Esophagus muscularis mucosa (tissue), 4 donors: ENCODE measurements at regions not wholly inside any gene's neighbourhood (a gene's known extent, or its start where the extent isn't known, plus 50 kb on each side); places are given as distances from the start of the nearest gene placed in this dataset.

ENCODE experiments used
- DNase-seq: peaks from one replicate; pipeline ENCODE4 v3.0.0-alpha.2; 2017; ENCODE audit errors: extremely low spot score
- H3K27ac ChIP-seq, 4 donors: fragments of 200-600 bp; sonication (generic); replicated peaks in 1 of 4; 1 replicate in 3 of 4; 2 replicates in 1 of 4; pipeline ENCODE4 v1.5.1; 2016 to 2019; ENCODE audit warnings: mild to moderate bottlenecking in 1 of 4
- H3K27me3 ChIP-seq, 4 donors: fragments of 200-600 bp; sonication (generic); one replicate each; pipeline versions ENCODE4 v1.5.1 to v1.6.0; 2016 to 2019
- H3K36me3 ChIP-seq, 4 donors: fragments of 200-600 bp; sonication (generic); one replicate each; pipeline ENCODE4 v1.5.1; 2016 to 2019
- H3K4me1 ChIP-seq, 4 donors: fragments of 200-600 bp; sonication (generic); one replicate each; pipeline ENCODE4 v1.5.1; 2016 to 2019
- H3K4me3 ChIP-seq, 4 donors: fragments of 200-600 bp; sonication (generic); 1 replicate in 2 of 4; 2 replicates in 2 of 4; pipeline ENCODE4 v1.5.1; 2016 to 2019; ENCODE audit warnings: mild to moderate bottlenecking in 4 of 4, moderate library complexity in 1 of 4
- H3K9me3 ChIP-seq, 4 donors: fragments of 200-600 bp; sonication (generic); 1 replicate in 3 of 4; 2 replicates in 1 of 4; pipeline ENCODE4 v1.5.1; 2016 to 2019
- EP300 ChIP-seq: sonication (generic); formaldehyde crosslinking; IDR thresholded peaks from one replicate; pipeline ENCODE4 v1.6.1; 2017; ENCODE audit warnings: antibody characterized with exemption
- POLR2A ChIP-seq: fragments of 450-650 bp; IDR thresholded peaks from one replicate; pipeline ENCODE4 v1.6.1; 2017; ENCODE audit warnings: antibody characterized with exemption, moderate library complexity, mild to moderate bottlenecking, low read depth
- POLR2AphosphoS5 ChIP-seq, 2 donors: sonication (generic); formaldehyde crosslinking; IDR thresholded peaks; one replicate each; pipeline ENCODE4 v1.6.1; 2017; ENCODE audit warnings: antibody characterized with exemption in 2 of 2
- WGBS: methylation state at CpG from one replicate; pipeline ENCODE4 v1.1.5; 2018; 5-methylcytosine and 5-hydroxymethylcytosine counted together
- intact Hi-C: fragments of 100-400 bp; cut with DNase I; formaldehyde crosslinking; loops from one replicate; pipeline ENCODE4 v1.15.1; 2023
- TF ChIP-seq, protein P1 (sequence below), 3 experiments: fragments of 200-600 bp in 2 of 3; fragments of 450-650 bp in 1 of 3; sonication (generic) in 2 of 3; IDR thresholded peaks; one replicate each; pipeline ENCODE4 v1.5.1; 2017 to 2019; ENCODE audit warnings: antibody characterized with exemption in 3 of 3, mild to moderate bottlenecking in 2 of 3, moderate library complexity in 1 of 3

DNA sequence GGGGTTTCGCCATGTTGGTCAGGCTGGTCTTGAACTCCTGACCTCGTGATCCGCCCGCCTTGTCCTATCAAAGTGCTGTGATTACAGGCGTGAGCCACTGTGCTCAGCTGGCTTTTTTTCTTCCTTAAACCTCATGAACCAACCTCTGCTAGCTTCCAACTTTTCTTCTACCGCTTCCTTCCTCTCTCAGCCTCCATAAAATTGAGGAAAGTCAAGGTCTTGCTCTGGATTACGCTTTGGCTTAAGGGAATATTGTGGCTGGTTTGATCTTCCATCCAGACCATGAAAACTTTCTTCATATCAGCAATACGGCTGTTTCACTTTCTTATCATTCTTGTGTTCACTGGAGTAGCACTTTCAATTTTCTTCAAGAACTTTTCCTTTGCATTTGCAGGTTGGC lies 57.5 kb upstream of the SDK2 start:
- DNase-seq, result no peak
- TF ChIP-seq EP300, result no peak
- TF ChIP-seq, protein P1, sequence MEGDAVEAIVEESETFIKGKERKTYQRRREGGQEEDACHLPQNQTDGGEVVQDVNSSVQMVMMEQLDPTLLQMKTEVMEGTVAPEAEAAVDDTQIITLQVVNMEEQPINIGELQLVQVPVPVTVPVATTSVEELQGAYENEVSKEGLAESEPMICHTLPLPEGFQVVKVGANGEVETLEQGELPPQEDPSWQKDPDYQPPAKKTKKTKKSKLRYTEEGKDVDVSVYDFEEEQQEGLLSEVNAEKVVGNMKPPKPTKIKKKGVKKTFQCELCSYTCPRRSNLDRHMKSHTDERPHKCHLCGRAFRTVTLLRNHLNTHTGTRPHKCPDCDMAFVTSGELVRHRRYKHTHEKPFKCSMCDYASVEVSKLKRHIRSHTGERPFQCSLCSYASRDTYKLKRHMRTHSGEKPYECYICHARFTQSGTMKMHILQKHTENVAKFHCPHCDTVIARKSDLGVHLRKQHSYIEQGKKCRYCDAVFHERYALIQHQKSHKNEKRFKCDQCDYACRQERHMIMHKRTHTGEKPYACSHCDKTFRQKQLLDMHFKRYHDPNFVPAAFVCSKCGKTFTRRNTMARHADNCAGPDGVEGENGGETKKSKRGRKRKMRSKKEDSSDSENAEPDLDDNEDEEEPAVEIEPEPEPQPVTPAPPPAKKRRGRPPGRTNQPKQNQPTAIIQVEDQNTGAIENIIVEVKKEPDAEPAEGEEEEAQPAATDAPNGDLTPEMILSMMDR (IDR thresholded peaks at IDR 0.05), result no peak
- no peak for TF ChIP-seq POLR2AphosphoS5 (IDR thresholded peaks at IDR 0.05)
- no peak for TF ChIP-seq POLR2A
- intact Hi-C loops, result no loop called here
- H3K4me3 ChIP-seq, result no peak overlapping the region
- peaks cover 0 to 64% (median 0%) of the 10 kb centered on the region in 4 donors for H3K27me3 ChIP-seq
- no peaks in the 10 kb centered on the region for H3K4me1 ChIP-seq
- H3K36me3 ChIP-seq, result no peaks in the 10 kb centered on the region
- H3K9me3 ChIP-seq, result no peaks in the 10 kb centered on the region
- H3K27ac ChIP-seq, result no peak overlapping the region
- WGBS, result 89% methylated on average over 8 of the region's 8 CpGs

DNA sequence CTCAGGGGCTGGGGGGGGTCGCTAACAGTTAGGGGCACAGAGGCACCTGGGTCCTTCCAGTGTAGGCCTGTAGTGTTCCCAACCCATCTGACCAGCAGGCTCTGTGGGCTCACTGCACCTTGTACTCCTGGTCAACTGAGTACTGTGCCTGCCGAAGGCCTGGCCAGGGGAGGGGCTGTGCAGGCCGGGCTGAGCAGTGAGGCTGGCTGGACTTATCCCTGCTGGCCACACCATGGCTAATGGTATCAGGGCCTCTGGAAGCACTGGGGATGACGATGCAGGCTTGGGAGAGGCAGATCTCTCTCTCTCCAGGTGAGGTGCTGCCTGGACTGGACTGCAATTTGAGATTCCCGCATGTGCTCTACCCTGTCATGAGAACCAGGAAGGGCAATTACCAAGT lies 58.9 kb upstream of the SDK2 start:
- no peak overlapping the region for H3K27ac ChIP-seq
- no peaks in the 10 kb centered on the region for H3K36me3 ChIP-seq
- DNase-seq, result no peak
- intact Hi-C loops, result no loop called here
- peaks cover 0 to 67% (median 0%) of the 10 kb centered on the region in 4 donors for H3K27me3 ChIP-seq
- no peak overlapping the region for H3K4me3 ChIP-seq
- 83% methylated on average over 3 of the region's 5 CpGs for WGBS
- TF ChIP-seq POLR2AphosphoS5 (IDR thresholded peaks at IDR 0.05) (no peak), POLR2A (no peak), EP300 (no peak)
- TF ChIP-seq, protein P1 (IDR thresholded peaks at IDR 0.05), result no peak
- H3K9me3 ChIP-seq, result peaks cover 0 to 12% (median 5%) of the 10 kb centered on the region in 4 donors
- H3K4me1 ChIP-seq, result no peaks in the 10 kb centered on the region

DNA sequence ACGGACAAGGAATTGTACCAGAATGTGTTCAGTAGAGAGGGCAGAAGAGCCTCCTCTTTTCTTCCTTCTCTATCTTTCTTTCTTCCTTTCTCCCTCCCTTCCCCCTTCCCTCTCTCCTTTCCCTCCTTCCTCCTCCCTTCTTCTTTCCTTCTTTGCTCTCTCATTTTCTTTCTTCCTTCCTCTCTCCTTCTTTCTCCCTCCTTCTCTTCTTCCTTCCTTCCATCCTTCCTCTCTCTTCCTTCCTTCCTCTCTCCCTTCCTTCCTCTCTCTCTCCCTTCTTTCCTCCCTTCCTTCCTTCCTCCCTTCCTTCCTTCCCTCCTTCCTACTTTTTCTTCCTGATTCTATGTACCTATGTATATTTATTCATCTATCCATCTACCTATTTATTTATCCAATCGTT lies 59.7 kb upstream of the SDK2 start:
- WGBS, result 71% methylated on average over 2 of the region's 2 CpGs
- intact Hi-C loops, result no loop called here
- Histone ChIP-seq H3K27ac (no peak overlapping the region), H3K9me3 (peaks cover 0 to 12% (median 5%) of the 10 kb centered on the region in 4 donors), H3K27me3 (peaks cover 0 to 69% (median 0%) of the 10 kb centered on the region in 4 donors), H3K4me3 (no peak overlapping the region), H3K36me3 (no peaks in the 10 kb centered on the region), H3K4me1 (no peaks in the 10 kb centered on the region)
- DNase-seq, result no peak
- TF ChIP-seq POLR2AphosphoS5 (IDR thresholded peaks at IDR 0.05) (no peak), POLR2A (no peak), EP300 (no peak)
- TF ChIP-seq, protein P1 (IDR thresholded peaks at IDR 0.05), result no peak

DNA sequence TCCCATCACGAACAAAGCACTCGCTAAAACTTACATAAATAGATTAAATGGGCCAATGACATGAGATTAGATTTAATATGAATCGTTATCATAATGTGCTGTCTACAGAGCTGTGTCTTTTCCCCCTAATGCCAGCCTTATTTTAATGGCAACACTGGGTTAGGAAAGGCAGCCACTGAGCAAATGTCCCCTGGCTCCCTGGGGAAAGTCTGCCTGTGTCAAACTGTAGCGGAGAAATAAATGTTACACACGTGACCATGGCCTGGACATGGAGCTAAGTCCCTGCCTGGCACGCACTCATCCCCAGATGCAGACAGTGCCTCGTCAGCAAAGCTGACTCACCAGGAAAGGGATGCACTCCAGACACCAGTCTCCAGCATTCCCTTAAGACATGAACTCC lies 61.3 kb upstream of the SDK2 start:
- no peak overlapping the region for H3K4me3 ChIP-seq
- no peak for DNase-seq
- no peaks in the 10 kb centered on the region for H3K36me3 ChIP-seq
- TF ChIP-seq, protein P1 (IDR thresholded peaks at IDR 0.05), result no peak
- no peak for TF ChIP-seq EP300
- no peak for TF ChIP-seq POLR2A
- TF ChIP-seq POLR2AphosphoS5 (IDR thresholded peaks at IDR 0.05), result no peak
- WGBS, result 68% methylated on average over 7 of the region's 7 CpGs
- peaks cover 0 to 12% (median 5%) of the 10 kb centered on the region in 4 donors for H3K9me3 ChIP-seq
- peaks cover 0 to 70% (median 0%) of the 10 kb centered on the region in 4 donors for H3K27me3 ChIP-seq
- H3K27ac ChIP-seq, result no peak overlapping the region
- intact Hi-C loops, result no loop called here
- peaks cover 0 to 7% (median 2%) of the 10 kb centered on the region in 4 donors for H3K4me1 ChIP-seq

DNA sequence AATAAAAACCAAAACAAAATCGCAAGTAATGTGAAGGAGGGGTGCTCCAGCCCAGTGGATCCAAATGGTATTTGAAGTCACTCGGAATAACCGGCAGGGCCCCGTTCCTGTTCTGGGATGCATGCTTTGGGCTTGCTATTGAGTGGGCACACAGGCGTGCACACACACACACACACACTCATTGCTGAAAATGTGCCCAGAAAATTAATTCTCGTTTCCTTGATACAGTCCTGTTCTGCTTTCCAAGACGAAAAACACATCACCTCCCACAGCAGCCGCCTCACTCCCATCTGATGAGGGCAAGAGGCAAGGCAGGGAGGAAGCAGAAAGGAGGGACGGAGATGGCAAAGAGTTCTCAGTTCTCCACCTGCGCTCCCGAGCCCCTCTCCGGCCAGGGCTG lies 62.2 kb upstream of the SDK2 start:
- Histone ChIP-seq H3K9me3 (peaks cover 0 to 12% (median 5%) of the 10 kb centered on the region in 4 donors), H3K27ac (no peak overlapping the region), H3K27me3 (peaks cover 0 to 77% (median 0%) of the 10 kb centered on the region in 4 donors), H3K4me3 (no peak overlapping the region), H3K4me1 (peaks cover 0 to 7% (median 2%) of the 10 kb centered on the region in 4 donors), H3K36me3 (no peaks in the 10 kb centered on the region)
- WGBS, result 72% methylated on average over 12 of the region's 12 CpGs
- intact Hi-C loops, result no loop called here
- no peak for DNase-seq
- no peak for TF ChIP-seq POLR2AphosphoS5 (IDR thresholded peaks at IDR 0.05)
- TF ChIP-seq POLR2A, result no peak
- TF ChIP-seq EP300, result no peak
- TF ChIP-seq, protein P1 (IDR thresholded peaks at IDR 0.05), result no peak
